Sigmoid colon (tissue), 4 donors: ENCODE measurements at regions not wholly inside any gene's neighbourhood (a gene's known extent, or its start where the extent isn't known, plus 50 kb on each side); places are given as distances from the start of the nearest gene placed in this dataset.
"Not testable (repeated sequence)": the region's sequence is repeated elsewhere in the genome, so short reads cannot be mapped to it uniquely, and the experiment has no call there.

Experiments used
- CTCF ChIP-seq, 4 experiments: fragments of 450-650 bp in 3 of 4; fragments of 200-600 bp in 1 of 4; IDR thresholded peaks; one replicate each; pipeline ENCODE4 v1.5.1; 2016 to 2019; ENCODE audit warnings: antibody characterized with exemption in 4 of 4, mild to moderate bottlenecking in 3 of 4, moderate library complexity in 2 of 4
- EP300 ChIP-seq, 4 donors: sonication (generic); formaldehyde crosslinking; IDR thresholded peaks; one replicate each; pipeline ENCODE4 v1.6.1; 2017; ENCODE audit warnings: antibody characterized with exemption in 4 of 4

GRCh38 chr21:9697751-9698150, 823.6 kb upstream of the TPTE start:
- TF ChIP-seq CTCF, EP300 (IDR thresholded peaks at IDR 0.05): not testable (repeated sequence)
